Upper lobe of left lung (tissue), 4 donors: ENCODE measurements at regions not wholly inside any gene's neighbourhood (a gene's known extent, or its start where the extent isn't known, plus 50 kb on each side); places are given as distances from the start of the nearest gene placed in this dataset.

Experiments used
- POLR2A ChIP-seq, 4 donors: fragments of 450-650 bp; IDR thresholded peaks; one replicate each; pipeline ENCODE4 v1.5.1; 2016 to 2017; ENCODE audit warnings: antibody characterized with exemption in 4 of 4, mild to moderate bottlenecking in 2 of 4
- POLR2AphosphoS5 ChIP-seq, 2 donors: sonication (generic); formaldehyde crosslinking; IDR thresholded peaks; one replicate each; pipeline ENCODE4 v1.5.1; 2017; ENCODE audit warnings: antibody characterized with exemption in 2 of 2
- TF ChIP-seq, protein P1 (sequence below), 6 experiments: fragments of 450-650 bp in 4 of 6; fragments of 200-600 bp in 2 of 6; sonication (generic) in 2 of 6; IDR thresholded peaks; one replicate each; pipeline ENCODE4 v1.5.1; 2016 to 2019; ENCODE audit warnings: antibody characterized with exemption in 6 of 6

- TF ChIP-seq, protein P1, sequence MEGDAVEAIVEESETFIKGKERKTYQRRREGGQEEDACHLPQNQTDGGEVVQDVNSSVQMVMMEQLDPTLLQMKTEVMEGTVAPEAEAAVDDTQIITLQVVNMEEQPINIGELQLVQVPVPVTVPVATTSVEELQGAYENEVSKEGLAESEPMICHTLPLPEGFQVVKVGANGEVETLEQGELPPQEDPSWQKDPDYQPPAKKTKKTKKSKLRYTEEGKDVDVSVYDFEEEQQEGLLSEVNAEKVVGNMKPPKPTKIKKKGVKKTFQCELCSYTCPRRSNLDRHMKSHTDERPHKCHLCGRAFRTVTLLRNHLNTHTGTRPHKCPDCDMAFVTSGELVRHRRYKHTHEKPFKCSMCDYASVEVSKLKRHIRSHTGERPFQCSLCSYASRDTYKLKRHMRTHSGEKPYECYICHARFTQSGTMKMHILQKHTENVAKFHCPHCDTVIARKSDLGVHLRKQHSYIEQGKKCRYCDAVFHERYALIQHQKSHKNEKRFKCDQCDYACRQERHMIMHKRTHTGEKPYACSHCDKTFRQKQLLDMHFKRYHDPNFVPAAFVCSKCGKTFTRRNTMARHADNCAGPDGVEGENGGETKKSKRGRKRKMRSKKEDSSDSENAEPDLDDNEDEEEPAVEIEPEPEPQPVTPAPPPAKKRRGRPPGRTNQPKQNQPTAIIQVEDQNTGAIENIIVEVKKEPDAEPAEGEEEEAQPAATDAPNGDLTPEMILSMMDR (IDR thresholded peaks at IDR 0.05): no peak
- TF ChIP-seq POLR2AphosphoS5 (IDR thresholded peaks at IDR 0.05) (no peak), POLR2A (IDR thresholded peaks at IDR 0.05) (no peak)
These were observed 56.5 kb upstream of the ATL2 start for GRCh38 chr2:38433607-38433975.
